IMR-90 (cell line): ENCODE measurements at regions not wholly inside any gene's neighbourhood (a gene's known extent, or its start where the extent isn't known, plus 50 kb on each side); places are given as distances from the start of the nearest gene placed in this dataset.

ENCODE experiments used
- ATAC-seq: fragments of 200-7000 bp; cut with Tn5 transposase; 2 replicates; pipeline ENCODE4 v1.9.1; 2020; ENCODE audit warnings: low read depth, mild to moderate bottlenecking, moderate library complexity
- BruUV-seq: library from RNA; stranded (reverse); fragments of 400-500 nt; replicated peaks from 2 replicates; lab custom pipeline; 2021; lab: Mats Ljungman, UMichigan
- CTCF ChIA-PET: fragments of 300-600 bp; formaldehyde crosslinking; extraction: SDS; loops from one replicate; lab custom pipeline; 2021; ENCODE audit warnings: antibody characterized with exemption; lab: Yijun Ruan, JAX
- POLR2A ChIA-PET: fragments of 300-600 bp; sonication (Branson Sonifier 250); formaldehyde crosslinking; loops from one replicate; lab custom pipeline; 2022; ENCODE audit warnings: antibody characterized with exemption; ENCODE audit not compliant: unreplicated experiment; lab: Charles Lee
- DNase-seq: peaks from one replicate; pipeline ENCODE4 v3.0.0; 2013
- H2AFZ ChIP-seq: replicated peaks from 2 replicates; pipeline ENCODE3; 2013; ENCODE audit warnings: low read length, mild to moderate bottlenecking; ENCODE audit not compliant: poor library complexity
- H2AK5ac ChIP-seq: 2 replicates; pipeline ENCODE4 v1.6.1; 2013; ENCODE audit warnings: low read depth, low read length, inconsistent platforms
- H2AK9ac ChIP-seq: replicated peaks from 2 replicates; pipeline ENCODE3; 2013; ENCODE audit warnings: mild to moderate bottlenecking, low read depth, low read length, moderate library complexity; ENCODE audit not compliant: poor library complexity
- H2BK120ac ChIP-seq: 2 replicates; pipeline ENCODE4 v1.6.1; 2013; ENCODE audit warnings: low read depth, low read length, inconsistent platforms
- H2BK15ac ChIP-seq: 3 replicates; pipeline ENCODE4 v1.6.1; 2013; ENCODE audit warnings: low read depth, low read length, inconsistent platforms
- H2BK20ac ChIP-seq: 2 replicates; pipeline ENCODE4 v1.6.1; 2013; ENCODE audit warnings: low read depth, mild to moderate bottlenecking, inconsistent platforms, low read length, moderate library complexity
- H2BK5ac ChIP-seq: 2 replicates; pipeline ENCODE4 v1.6.1; 2013; ENCODE audit warnings: mild to moderate bottlenecking, low read depth, low read length, inconsistent platforms; ENCODE audit not compliant: poor library complexity, severe bottlenecking
- H3K14ac ChIP-seq: replicated peaks from 2 replicates; pipeline ENCODE4 v1.6.1; 2013; ENCODE audit warnings: low read depth, low read length, inconsistent platforms
- H3K18ac ChIP-seq: 2 replicates; pipeline ENCODE4 v1.6.1; 2013; ENCODE audit warnings: low read depth, low read length, control low read depth
- H3K23ac ChIP-seq: 2 replicates; pipeline ENCODE4 v1.6.1; 2013; ENCODE audit warnings: low read depth, low read length, inconsistent platforms
- H3K27ac ChIP-seq: 2 replicates; pipeline ENCODE4 v1.5.1; 2013; ENCODE audit warnings: mild to moderate bottlenecking, control low read depth, low read length; ENCODE audit not compliant: insufficient read depth
- H3K27me3 ChIP-seq: 2 replicates; pipeline ENCODE4 v1.6.1; 2013; ENCODE audit warnings: low read length; ENCODE audit not compliant: control insufficient read depth, insufficient read depth
- H3K36me3 ChIP-seq: 2 replicates; pipeline ENCODE4 v1.6.1; 2013; ENCODE audit warnings: low read length, mixed read lengths; ENCODE audit not compliant: control insufficient read depth, insufficient read depth
- H3K4ac ChIP-seq: 2 replicates; pipeline ENCODE4 v1.6.1; 2013; ENCODE audit warnings: low read depth, low read length, inconsistent platforms
- H3K4me1 ChIP-seq: 2 replicates; pipeline ENCODE4 v1.6.1; 2013; ENCODE audit warnings: low read length, mixed read lengths; ENCODE audit not compliant: control insufficient read depth, insufficient read depth
- H3K4me2 ChIP-seq: 2 replicates; pipeline ENCODE4 v1.6.1; 2013; ENCODE audit warnings: low read depth, mild to moderate bottlenecking, control low read depth, low read length, moderate library complexity
- H3K4me3 ChIP-seq: 2 replicates; pipeline ENCODE4 v1.5.1; 2013; ENCODE audit warnings: low read depth, mild to moderate bottlenecking, control low read depth, low read length, moderate library complexity; ENCODE audit not compliant: insufficient read depth
- H3K56ac ChIP-seq: 2 replicates; pipeline ENCODE4 v1.6.1; 2013; ENCODE audit warnings: low read length, inconsistent platforms; ENCODE audit not compliant: insufficient read depth; ENCODE audit errors: extremely low read depth
- H3K79me1 ChIP-seq, 2 experiments: 2 replicates each; pipeline ENCODE4 v1.6.1; 2013; ENCODE audit warnings: low read length in 2 of 2, inconsistent platforms in 1 of 2, low read depth in 1 of 2
- H3K9ac ChIP-seq: 2 replicates; pipeline ENCODE4 v1.6.1; 2013; ENCODE audit warnings: low read depth, low read length, control low read depth
- H3K9me1 ChIP-seq: 2 replicates; pipeline ENCODE4 v1.6.1; 2013; ENCODE audit warnings: low read length, inconsistent platforms; ENCODE audit not compliant: insufficient read depth
- H3K9me3 ChIP-seq: 2 replicates; pipeline ENCODE4 v1.6.1; 2013; ENCODE audit warnings: low read length; ENCODE audit not compliant: control insufficient read depth, insufficient read depth
- H4K20me1 ChIP-seq: 2 replicates; pipeline ENCODE4 v1.6.1; 2013; ENCODE audit warnings: low read length, inconsistent platforms; ENCODE audit not compliant: insufficient read depth
- H4K5ac ChIP-seq: 2 replicates; pipeline ENCODE4 v1.6.1; 2013; ENCODE audit warnings: mild to moderate bottlenecking, low read depth, low read length, control low read depth
- H4K8ac ChIP-seq, 2 experiments: 2 replicates each; pipeline ENCODE4 v1.6.1; 2013; ENCODE audit warnings: low read depth in 2 of 2, low read length in 2 of 2, control low read depth in 1 of 2, inconsistent platforms in 1 of 2
- H4K91ac ChIP-seq: 2 replicates; pipeline ENCODE4 v1.6.1; 2013; ENCODE audit warnings: low read depth, low read length, inconsistent platforms; ENCODE audit not compliant: insufficient read depth
- MAFK ChIP-seq: IDR thresholded peaks from 2 replicates; pipeline ENCODE4 v1.6.1; 2012; ENCODE audit warnings: low read depth, low read length, improper control_type of control experiment
- WGBS, 2 experiments: methylation state at CpG; one replicate each; pipeline versions ENCODE4 v1.1.5 to v1.1.7; 2013; ENCODE audit warnings: missing lambda C conversion rate in 2 of 2; ENCODE audit not compliant: insufficient read length in 1 of 2; ENCODE audit errors: extremely low coverage in 2 of 2; 5-methylcytosine and 5-hydroxymethylcytosine counted together
- dilution Hi-C: fragments of 300-500 bp; cut with HindIII; formaldehyde crosslinking; loops from one replicate; pipeline ENCODE4 v1.14.3; 2018; ENCODE audit warnings: low sequenced_read_pairs; ENCODE audit not compliant: unreplicated experiment
- in situ Hi-C: fragments of 300-500 bp; cut with MboI; formaldehyde crosslinking; loops from 3 replicates; pipeline ENCODE4 v1.14.3; 2019; ENCODE audit warnings: low sequenced_read_pairs, inconsistent platforms, mixed read lengths
- intact Hi-C: fragments of 100-400 bp; cut with micrococcal nuclease; formaldehyde crosslinking; loops from 2 replicates; pipeline ENCODE4 v1.10.0; 2022

DNA sequence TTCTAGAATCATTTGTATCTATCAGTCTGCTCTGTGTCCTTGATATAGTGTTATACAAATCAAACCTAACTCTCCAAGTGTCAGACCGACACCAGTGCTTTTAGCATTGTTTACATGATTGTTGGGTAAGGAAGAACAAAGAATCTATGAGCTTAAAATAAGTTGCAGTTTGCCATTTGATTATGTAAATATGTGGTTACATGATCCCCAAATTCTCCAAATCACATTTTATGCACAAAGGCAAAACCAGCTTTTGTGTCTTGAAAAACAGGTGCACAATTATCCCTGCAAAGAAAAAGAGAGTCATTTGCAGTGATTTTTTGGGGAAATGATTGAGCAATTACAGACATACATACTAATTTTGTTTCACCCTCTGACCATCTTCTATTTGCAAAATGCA is 652.6 kb upstream of the CHAC2 start:
- ChIA-PET POLR2A (no interaction called here), CTCF (interaction anchor here (0.6 to 0.7 kb wide), 2 partner anchors 9 to 74 kb away, joined by 3 read pairs; no protein-coding TSS in a partner anchor)
- H3K9ac ChIP-seq: no peak overlapping the region
- TF ChIP-seq MAFK: no peak
- no peaks in the 10 kb centered on the region for H3K9me1 ChIP-seq
- dilution Hi-C loops (no loop called here), intact Hi-C loops (no loop called here), in situ Hi-C loops (no loop called here)
- H3K4me3 ChIP-seq: no peak overlapping the region
- H3K23ac ChIP-seq: no peak overlapping the region
- no peak overlapping the region for H3K56ac ChIP-seq
- H3K14ac ChIP-seq: no peak overlapping the region
- H4K20me1 ChIP-seq: no peaks in the 10 kb centered on the region
- H3K27ac ChIP-seq: no peak overlapping the region
- H3K4ac ChIP-seq: no peak overlapping the region
- no peak overlapping the region for H3K4me2 ChIP-seq
- no peak overlapping the region for H3K18ac ChIP-seq
- H4K5ac ChIP-seq: no peak overlapping the region
- H2BK15ac ChIP-seq: no peak overlapping the region
- no peaks in the 10 kb centered on the region for H3K4me1 ChIP-seq
- BruUV-seq: no TSS peak
- H2AFZ ChIP-seq: no peak overlapping the region
- no peaks in the 10 kb centered on the region for H3K27me3 ChIP-seq
- no peaks in the 10 kb centered on the region for H3K9me3 ChIP-seq
- no peak for ATAC-seq
- WGBS, 2 experiments: no CpG with 5 or more reads among the region's 1 CpG
- H2AK5ac ChIP-seq: no peak overlapping the region
- no peak overlapping the region for H2BK5ac ChIP-seq
- no peak overlapping the region for H2AK9ac ChIP-seq
- H4K91ac ChIP-seq: no peak overlapping the region
- H2BK20ac ChIP-seq: no peak overlapping the region
- DNase-seq: no peak
- H3K36me3 ChIP-seq: no peaks in the 10 kb centered on the region
- no peak overlapping the region for H2BK120ac ChIP-seq
- H3K79me1 ChIP-seq: no peaks in the 10 kb centered on the region
- no peak overlapping the region for H4K8ac ChIP-seq
